WTC11 (cell line): ENCODE measurements at regions not wholly inside any gene's neighbourhood (a gene's known extent, or its start where the extent isn't known, plus 50 kb on each side); places are given as distances from the start of the nearest gene placed in this dataset.

Experiments used
- JUN ChIP-seq: sonication (generic); formaldehyde crosslinking; IDR thresholded peaks from 2 replicates; pipeline ENCODE4 v1.8.0; 2023; ENCODE audit warnings: mild to moderate bottlenecking, missing genetic modification reagents
- KAT7 ChIP-seq: sonication (generic); formaldehyde crosslinking; IDR thresholded peaks from 2 replicates; pipeline ENCODE4 v1.8.1; 2023; ENCODE audit warnings: missing genetic modification reagents, mild to moderate bottlenecking, borderline replicate concordance
- RELA ChIP-seq: sonication (generic); formaldehyde crosslinking; IDR thresholded peaks from 2 replicates; pipeline ENCODE4 v1.8.1; 2022; ENCODE audit warnings: missing genetic modification reagents, mild to moderate bottlenecking, borderline replicate concordance
- TEAD4 ChIP-seq: sonication (generic); formaldehyde crosslinking; IDR thresholded peaks from 2 replicates; pipeline ENCODE4 v1.8.0; 2022; ENCODE audit warnings: mild to moderate bottlenecking, missing genetic modification reagents
- ZBTB21 ChIP-seq: sonication (generic); formaldehyde crosslinking; IDR thresholded peaks from 2 replicates; pipeline ENCODE4 v1.8.1; 2023; ENCODE audit warnings: mild to moderate bottlenecking, missing genetic modification reagents, borderline replicate concordance
- TF ChIP-seq, protein P1 (sequence below): fragments of 200-600 bp; IDR thresholded peaks from 2 replicates; pipeline ENCODE4 v1.8.0; 2022; ENCODE audit warnings: antibody characterized with exemption
- TF ChIP-seq, protein P2 (sequence below): fragments of 250-450 bp; sonication (Bioruptor Pico); IDR thresholded peaks from 2 replicates; pipeline ENCODE4 v1.9.0; 2021; ENCODE audit warnings: moderate library complexity, mild to moderate bottlenecking, inconsistent platforms, borderline replicate concordance
- TF ChIP-seq, protein P3 (sequence below): sonication (generic); formaldehyde crosslinking; IDR thresholded peaks from 2 replicates; pipeline ENCODE4 v1.8.0; 2022; ENCODE audit warnings: missing genetic modification reagents
- TF ChIP-seq, protein P4 (sequence below): sonication (generic); formaldehyde crosslinking; conservative IDR thresholded peaks from 2 replicates; pipeline ENCODE4 v1.8.1; 2022; ENCODE audit warnings: mild to moderate bottlenecking, missing genetic modification reagents
- TF ChIP-seq, protein P5 (sequence below): sonication (generic); formaldehyde crosslinking; IDR thresholded peaks from 2 replicates; pipeline ENCODE4 v1.8.0; 2022; ENCODE audit warnings: mild to moderate bottlenecking, missing genetic modification reagents

DNA sequence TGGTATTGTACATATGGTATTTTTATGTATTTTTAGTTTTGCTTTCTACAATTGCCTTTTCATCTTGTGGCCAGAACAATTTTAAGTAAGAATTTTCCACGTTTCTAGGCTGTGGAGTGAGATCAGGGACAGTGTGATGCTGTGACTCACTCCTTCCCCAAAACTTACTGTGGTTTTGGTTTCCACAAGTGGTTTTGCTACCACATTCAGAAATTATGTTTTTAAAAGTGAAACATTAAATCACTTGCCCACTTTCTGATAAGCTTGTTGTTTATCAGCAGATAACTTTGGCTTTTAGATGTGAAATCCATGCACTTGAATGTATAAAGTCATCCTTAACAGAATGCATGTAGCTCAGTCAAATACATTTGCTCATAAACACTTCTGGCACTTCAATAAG, 192.2 kb upstream of the THRB start:
- TF ChIP-seq, protein P1, sequence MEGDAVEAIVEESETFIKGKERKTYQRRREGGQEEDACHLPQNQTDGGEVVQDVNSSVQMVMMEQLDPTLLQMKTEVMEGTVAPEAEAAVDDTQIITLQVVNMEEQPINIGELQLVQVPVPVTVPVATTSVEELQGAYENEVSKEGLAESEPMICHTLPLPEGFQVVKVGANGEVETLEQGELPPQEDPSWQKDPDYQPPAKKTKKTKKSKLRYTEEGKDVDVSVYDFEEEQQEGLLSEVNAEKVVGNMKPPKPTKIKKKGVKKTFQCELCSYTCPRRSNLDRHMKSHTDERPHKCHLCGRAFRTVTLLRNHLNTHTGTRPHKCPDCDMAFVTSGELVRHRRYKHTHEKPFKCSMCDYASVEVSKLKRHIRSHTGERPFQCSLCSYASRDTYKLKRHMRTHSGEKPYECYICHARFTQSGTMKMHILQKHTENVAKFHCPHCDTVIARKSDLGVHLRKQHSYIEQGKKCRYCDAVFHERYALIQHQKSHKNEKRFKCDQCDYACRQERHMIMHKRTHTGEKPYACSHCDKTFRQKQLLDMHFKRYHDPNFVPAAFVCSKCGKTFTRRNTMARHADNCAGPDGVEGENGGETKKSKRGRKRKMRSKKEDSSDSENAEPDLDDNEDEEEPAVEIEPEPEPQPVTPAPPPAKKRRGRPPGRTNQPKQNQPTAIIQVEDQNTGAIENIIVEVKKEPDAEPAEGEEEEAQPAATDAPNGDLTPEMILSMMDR: no peak
- TF ChIP-seq, protein P2, sequence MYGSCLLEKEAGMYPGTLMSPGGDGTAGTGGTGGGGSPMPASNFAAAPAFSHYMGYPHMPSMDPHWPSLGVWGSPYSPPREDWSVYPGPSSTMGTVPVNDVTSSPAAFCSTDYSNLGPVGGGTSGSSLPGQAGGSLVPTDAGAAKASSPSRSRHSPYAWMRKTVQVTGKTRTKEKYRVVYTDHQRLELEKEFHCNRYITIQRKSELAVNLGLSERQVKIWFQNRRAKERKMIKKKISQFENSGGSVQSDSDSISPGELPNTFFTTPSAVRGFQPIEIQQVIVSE (CRISPR knock-in tag): no peak
- no peak for TF ChIP-seq KAT7 (CRISPR knock-in tag)
- TF ChIP-seq, protein P3, sequence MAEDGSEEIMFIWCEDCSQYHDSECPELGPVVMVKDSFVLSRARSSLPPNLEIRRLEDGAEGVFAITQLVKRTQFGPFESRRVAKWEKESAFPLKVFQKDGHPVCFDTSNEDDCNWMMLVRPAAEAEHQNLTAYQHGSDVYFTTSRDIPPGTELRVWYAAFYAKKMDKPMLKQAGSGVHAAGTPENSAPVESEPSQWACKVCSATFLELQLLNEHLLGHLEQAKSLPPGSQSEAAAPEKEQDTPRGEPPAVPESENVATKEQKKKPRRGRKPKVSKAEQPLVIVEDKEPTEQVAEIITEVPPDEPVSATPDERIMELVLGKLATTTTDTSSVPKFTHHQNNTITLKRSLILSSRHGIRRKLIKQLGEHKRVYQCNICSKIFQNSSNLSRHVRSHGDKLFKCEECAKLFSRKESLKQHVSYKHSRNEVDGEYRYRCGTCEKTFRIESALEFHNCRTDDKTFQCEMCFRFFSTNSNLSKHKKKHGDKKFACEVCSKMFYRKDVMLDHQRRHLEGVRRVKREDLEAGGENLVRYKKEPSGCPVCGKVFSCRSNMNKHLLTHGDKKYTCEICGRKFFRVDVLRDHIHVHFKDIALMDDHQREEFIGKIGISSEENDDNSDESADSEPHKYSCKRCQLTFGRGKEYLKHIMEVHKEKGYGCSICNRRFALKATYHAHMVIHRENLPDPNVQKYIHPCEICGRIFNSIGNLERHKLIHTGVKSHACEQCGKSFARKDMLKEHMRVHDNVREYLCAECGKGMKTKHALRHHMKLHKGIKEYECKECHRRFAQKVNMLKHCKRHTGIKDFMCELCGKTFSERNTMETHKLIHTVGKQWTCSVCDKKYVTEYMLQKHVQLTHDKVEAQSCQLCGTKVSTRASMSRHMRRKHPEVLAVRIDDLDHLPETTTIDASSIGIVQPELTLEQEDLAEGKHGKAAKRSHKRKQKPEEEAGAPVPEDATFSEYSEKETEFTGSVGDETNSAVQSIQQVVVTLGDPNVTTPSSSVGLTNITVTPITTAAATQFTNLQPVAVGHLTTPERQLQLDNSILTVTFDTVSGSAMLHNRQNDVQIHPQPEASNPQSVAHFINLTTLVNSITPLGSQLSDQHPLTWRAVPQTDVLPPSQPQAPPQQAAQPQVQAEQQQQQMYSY (CRISPR knock-in tag): no peak
- no peak for TF ChIP-seq JUN (CRISPR knock-in tag)
- no peak for TF ChIP-seq ZBTB21 (CRISPR knock-in tag)
- TF ChIP-seq, protein P4, sequence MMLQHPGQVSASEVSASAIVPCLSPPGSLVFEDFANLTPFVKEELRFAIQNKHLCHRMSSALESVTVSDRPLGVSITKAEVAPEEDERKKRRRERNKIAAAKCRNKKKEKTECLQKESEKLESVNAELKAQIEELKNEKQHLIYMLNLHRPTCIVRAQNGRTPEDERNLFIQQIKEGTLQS (CRISPR knock-in tag): no peak
- no peak for TF ChIP-seq RELA (CRISPR knock-in tag)
- TF ChIP-seq TEAD4 (CRISPR knock-in tag): no peak
- TF ChIP-seq, protein P5, sequence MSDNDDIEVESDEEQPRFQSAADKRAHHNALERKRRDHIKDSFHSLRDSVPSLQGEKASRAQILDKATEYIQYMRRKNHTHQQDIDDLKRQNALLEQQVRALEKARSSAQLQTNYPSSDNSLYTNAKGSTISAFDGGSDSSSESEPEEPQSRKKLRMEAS: no peak
